ENCODE measurements at regions not wholly inside any gene's neighbourhood (a gene's known extent, or its start where the extent isn't known, plus 50 kb on each side); places are given as distances from the start of the nearest gene placed in this dataset.
"Not testable (repeated sequence)": the region's sequence is repeated elsewhere in the genome, so short reads cannot be mapped to it uniquely, and the experiment has no call there.

DNA sequence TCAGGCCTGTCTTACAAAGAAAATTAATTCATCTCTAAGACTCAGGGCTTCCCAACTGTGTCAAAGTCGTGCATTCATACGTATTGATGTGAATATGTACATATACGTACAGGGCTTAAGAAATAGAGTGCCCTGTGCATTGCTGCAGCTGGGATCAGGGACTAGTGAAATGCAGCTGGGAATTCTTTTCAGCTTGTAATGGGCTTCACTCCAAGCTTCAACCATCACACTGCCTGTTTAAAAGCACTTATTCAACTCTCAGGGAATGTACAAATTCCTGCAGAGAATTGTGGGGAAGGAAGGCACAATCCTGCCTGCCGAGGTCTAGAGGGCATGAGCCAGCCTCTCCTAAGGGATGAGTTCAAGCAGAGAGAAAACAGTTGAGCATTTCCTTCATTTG lies 59.6 kb upstream of the MAN2A1 start:
- DNase-seq, result no peak

DNA sequence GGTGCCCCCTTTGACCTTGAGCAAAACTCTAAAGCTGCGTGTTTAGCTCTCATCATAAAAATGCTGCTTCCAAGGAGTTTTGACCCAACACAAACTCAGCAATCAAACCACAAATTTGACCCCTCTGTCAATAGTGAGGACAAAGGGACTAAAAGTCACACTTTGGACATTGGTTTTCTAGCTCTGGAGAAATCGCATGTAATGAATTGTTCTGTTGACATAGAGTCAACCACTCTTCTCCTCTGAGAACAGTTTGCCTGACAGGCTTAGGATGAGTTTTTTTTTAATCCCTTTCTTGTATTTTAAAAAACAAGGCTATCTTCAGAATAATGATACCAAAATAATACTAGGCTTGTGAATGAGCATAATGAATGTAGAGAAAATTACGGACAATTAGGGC lies 61.1 kb upstream of the MAN2A1 start:
- DNase-seq, result no peak

DNA sequence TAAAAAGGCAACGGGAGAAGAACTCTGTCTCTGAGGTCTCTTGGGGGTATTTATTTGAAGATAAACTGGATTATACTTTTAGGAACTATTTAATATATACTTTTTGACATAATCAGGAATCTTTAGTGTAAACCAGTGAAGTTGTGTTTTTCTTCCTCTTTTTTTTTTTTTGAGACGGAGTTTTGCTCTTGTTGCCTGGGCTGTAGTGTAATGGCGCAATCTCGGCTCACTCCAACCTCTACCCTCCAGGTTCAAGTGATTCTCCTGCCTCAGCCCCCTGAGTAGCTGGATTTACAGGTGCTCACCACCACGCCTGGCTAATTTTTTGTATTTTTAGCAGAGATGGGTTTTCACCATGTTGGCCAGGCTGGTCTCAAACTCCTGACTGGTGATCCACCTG lies 68.5 kb upstream of the MAN2A1 start:
- DNase-seq, result not testable (repeated sequence)

DNA sequence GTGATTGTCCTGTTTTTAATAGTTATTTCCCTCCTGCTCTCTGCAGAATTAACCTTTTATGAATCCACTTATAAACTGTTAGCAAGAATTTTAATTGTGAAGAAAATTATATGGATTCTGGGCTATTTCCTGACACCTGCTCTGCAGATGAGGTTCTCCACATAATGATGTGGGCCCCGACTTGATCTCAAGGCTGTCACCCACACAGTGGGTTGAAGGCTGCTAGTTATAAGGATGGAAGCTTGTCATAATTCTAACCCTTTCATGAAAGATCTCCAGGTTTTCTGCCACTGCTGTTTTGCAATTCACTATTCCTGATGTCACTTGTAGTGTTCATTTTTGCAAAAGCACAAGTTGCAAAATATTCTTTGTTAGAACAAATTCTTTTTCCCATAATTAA lies 69.1 kb upstream of the MAN2A1 start:
- no peak for DNase-seq

DNA sequence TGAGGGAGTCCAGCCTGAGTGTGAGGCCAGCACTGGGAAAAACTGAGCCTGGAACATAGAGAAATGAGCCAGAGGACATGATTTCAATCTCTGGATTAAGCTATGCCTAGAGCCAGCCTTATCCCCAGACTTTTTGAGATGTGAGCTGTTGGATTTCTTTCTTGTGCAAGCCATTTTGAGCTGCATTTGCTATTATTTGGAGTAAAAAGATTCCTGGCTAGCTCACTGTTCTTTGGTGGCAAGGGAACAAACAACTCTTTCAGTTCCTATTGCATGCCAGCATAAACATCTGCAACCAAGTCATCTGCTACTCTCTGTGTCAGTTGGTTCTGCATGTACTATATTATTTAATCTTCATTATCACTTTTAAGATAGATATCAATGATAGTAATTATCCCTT lies 70.1 kb upstream of the MAN2A1 start:
- DNase-seq, result no peak

DNA sequence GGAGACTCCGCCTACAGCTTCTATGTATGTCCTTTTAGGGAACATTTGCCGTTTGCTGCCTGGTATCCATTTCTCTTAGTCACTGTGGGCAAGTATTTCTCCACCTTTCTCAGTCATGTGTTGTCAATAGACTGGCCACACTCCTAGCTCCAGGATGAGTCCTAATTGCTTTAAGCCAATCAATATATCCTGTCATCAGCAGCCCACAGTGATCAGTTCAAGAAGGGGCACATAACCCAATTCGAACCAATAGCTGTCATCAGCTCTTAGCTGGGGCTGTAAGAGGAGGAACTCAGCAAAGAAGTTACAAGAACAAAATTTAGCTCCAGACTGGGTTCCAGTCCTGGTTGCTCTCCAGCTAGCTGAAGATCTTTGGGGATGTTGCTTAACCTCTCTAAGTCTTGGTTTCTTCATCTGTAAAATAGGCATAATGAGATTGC lies 70.7 kb upstream of the MAN2A1 start:
- DNase-seq, result no peak

DNA sequence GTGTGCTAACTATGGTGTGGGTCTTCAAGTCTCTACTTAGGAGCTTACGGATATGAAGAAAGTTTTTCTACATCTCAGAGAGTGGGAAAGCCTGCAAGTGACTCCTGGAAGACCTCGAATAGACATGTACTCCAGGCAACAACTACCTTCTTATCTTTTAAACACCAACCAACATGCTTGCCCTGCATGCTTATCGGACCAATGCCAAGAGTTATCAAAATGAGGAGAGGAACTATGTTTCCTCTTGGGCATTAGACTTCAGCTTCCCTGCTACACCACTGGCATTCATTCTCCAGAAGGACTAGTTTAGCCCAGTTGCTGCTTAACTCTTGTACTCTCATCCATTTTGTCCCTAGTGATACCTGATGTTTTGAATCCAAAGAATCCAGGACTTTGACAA lies 74.7 kb upstream of the MAN2A1 start:
- no peak for DNase-seq

DNA sequence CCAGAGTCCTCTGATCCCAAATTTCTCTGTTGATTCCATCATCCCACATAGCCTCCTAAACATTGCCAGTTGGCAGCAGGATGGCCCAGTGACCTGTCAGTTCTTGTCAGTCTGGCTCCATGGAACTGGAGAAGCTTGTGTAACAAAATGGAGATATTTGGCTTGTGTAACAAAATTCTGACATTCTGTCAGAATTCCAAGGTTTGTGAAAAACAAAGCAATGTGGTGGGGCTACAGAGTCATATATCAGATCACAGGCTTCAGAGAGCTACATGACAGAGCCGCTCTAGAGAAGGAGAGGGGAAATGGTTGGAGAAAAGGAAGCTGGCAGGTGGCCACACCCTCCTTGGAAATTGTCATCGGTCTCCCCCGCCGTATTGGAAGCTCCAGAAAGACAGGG lies 75.4 kb upstream of the MAN2A1 start:
- no peak for DNase-seq

DNA sequence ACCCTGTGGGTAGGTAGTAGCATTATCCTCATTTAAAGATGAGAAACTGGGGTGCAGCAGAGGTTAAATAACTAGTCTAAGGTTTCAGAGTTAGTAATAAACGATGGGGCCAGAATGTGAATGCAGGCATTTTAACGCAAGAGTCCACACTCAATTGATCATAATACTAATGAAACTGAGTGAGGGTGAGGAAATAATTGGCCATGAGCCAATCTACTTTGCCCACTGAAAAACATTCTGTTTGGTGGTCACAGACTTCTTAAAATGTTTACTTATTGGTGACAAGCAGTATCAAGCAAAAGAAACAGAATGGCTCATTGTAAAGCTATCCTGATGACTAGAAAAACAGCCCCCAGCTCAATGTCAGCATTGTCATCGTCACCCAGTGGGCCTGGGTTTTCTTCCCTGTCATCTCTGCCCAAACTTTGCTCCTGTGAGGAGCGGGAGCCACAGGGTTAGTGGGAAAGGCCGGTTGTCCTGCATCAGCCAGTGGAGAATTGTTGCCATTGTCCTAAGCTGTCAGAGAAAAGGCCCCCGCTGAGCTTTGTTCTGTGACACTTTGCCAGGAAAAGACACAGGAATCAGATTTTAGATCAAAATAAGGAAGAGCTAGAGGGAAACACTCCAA lies 77.3 kb upstream of the MAN2A1 start:
- no peak for DNase-seq

DNA sequence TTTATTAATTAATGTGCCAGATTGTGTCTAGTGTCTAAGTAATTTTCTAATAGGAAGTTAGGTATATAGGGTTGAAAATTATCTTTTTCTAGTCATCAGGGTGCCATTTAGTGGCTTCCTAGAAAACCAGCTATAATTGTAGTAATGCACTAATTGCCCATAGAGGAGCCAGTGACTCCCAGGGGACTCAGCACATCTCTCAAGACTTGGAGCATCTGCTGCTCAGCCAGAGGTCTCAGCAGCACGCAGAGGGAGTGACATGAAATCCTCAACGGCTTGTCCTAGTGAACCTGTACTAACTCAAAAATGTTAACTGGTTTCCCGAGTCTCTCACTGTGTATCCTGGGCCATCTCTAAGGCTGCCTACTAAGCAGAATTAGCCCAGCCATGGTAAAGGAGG lies 78.2 kb upstream of the MAN2A1 start:
- no peak for DNase-seq

DNA sequence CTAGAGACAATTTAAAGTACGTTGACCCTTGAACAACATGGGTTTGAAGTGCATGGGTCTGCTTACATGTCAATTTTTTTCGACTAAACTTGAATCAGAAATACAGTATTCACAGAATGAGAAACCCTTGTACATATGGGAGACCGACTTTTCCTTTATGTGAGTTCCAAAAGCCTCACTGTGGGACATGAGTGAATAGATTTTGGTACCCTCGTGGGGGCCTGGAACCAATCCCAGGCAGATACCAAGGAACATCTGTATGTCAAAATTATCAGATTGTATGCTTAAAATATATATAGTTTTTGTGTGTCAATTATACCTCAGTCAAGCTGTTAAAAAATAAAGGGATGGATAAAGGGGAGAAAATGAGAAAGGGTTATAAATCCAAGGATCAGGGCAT lies 78.7 kb upstream of the MAN2A1 start:
- DNase-seq, result no peak

DNA sequence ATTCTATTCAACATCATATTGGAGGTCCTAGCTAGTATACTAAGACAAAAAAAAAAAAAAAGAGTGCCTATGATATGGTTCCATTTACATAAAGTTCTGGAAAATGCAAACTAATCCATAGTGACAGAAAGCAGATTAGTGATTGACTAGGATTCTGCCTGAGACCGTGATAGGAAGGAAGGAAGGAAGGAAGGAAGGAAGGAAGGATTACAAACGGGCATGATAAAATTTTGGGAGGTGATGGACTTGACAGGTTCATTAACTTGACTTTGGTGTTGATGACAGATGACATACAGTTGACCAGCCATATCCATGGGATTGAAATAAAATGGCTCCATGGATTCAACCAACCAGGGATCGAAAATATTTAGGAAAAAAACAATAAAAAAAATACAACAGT lies 79.1 kb upstream of the MAN2A1 start:
- DNase-seq, result no peak

DNA sequence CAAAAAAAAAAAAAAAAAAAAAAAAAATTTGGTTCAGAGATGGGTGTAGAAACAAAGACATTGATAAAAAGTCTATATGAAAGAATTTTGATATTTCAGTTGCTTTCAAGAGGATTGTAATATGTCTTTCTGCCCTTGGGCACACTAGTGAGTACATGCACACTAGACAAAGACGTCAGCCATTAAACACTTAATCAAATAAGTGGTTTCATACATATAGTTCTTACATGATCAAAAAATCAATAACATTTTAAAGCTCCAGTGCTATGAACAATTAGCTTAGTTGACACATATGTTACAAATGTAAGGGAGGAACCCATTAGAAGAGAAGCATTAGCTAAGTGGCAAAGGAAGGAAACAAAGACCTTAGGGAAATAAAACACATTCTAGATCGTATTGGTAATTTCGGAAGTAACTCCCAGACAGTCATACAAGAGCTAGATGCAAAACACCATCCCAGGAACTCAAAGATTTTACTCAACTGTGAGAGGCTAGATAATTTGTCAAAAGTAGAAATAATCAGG lies 84.5 kb upstream of the MAN2A1 start:
- DNase-seq, result no peak

DNA sequence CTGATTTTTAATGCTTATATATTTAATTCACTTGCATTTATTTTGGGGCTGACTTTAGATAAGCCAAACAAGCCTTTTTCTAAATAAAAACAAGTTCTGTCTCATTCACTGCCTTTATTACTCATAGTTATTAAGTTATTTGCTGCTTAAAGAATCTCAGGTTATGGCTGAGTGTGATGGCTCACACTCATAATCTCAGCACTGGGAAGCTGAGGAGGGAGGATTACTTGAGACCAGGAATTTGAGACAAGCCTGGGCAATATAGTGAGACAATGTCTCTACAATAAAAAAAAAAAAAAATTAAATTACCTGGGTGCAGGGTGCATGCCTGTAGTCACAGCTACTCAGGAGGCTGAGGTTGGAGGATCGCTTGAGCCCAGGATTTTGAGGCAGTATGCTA lies 85.0 kb upstream of the MAN2A1 start:
- no peak for DNase-seq

DNA sequence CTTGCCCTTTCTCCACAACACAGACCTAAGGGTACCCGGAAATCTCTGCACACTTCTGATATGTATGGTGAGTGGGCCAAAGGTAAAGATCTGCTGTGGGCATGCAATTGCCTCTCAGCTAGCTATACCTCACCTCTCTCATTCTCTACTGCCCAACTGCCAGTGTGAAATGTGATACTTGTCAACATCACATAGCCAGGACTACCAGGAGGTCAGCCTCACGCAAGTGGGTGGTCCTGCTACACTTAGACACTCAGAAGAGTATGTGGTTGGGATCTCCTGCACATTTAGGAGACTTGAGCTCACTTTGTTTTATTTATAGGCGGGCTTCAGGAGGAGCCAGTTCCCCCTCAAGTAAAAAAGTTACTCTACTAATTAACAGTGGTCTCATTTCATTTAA lies 88.0 kb upstream of the MAN2A1 start:
- no peak for DNase-seq

DNA sequence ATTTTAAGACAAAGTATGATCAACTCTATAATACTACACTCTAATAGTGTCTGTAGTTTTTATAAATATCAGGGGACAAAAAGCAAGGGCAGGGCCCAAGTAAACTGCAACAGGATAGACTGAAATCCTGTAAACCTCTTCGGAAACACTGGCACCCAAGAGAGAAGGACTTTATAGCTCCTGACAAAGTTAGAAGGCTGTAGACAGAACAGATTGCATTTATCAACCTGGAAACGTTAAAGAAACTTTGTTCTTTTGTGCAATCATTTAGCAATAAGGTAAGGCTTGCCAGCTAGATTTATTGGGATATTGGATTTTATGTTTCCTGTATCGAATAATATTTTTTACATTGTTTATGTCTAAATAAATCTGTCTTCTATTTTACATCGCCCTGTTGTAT lies 91.8 kb upstream of the MAN2A1 start:
- no peak for DNase-seq

DNA sequence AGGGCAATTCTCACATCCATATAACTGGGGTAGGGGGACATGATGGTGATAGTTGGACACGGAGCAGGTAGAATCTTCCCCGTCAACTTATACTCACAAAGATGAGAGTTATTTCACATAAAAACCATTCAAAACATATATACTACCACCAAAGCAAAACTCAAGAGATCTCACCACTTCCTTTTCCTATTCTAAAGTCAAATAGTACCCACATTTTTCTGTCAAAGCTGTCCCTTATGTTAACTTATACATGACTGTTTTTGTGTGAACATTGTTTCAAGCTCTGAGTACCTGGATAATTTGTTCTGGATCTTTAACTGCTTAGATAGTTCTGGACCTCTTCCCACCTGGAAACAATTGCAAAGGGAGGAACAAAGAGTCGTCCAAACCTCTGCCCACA lies 95.5 kb upstream of the MAN2A1 start:
- no peak for DNase-seq

DNA sequence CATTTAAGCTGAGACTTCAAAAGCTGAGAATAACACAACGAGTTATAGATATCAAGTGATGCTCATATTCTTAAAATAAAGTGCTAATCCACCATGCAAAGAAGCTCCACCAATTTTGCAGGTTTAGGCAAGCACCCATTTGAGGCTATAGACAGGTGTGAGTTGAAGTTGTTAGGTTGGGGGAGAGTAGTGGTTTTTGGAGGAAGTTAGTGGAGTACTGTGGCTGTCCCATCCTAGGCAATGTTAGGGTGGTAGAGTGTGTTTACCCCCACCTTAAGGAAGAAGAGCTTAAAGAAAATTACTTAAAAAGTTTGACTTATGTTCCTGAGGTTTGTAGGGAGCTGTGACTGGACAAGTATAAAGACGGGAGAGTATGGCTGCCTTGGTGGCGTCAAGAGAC lies 98.9 kb upstream of the MAN2A1 start:
- DNase-seq, result no peak

DNA sequence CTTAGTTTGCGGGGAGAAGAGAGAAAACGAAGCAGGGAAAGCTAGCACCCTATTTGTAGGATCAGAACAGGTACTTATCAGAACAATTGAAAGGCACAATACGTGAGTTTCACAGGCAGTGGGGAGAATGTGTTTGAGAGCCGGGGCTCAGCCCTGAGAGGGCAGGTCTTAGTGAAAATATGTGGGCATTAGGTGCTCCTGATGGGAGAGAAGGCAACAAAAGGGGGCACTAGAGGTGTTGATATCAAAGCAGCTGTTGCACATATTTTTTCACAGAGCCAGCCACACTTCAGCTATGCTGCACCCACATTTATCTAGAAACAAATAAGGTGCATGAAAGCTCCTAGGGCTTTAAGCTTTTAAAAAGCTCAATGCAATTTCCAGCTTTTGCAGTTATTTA lies 99.7 kb upstream of the MAN2A1 start:
- DNase-seq, result no peak

DNA sequence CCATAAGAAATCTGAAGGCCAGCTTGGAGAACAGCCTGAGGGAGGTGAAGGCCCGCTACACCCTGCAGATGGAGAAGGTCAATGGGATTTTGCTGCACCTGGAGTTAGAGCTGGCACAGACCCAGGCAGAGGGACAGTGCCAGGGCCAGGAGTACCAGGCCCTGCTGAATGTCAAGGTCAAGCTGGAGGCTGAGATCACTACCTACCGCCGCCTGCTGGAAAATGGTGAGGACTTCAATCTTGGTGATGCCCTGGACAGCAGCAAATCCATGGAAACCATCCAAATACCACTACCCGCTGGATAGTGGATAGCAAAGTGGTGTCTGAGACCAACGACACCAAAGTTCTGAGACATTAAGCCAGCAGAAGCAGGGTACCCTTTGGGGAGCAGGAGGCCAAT lies 100.5 kb upstream of the MAN2A1 start:
- DNase-seq, result no peak

DNA sequence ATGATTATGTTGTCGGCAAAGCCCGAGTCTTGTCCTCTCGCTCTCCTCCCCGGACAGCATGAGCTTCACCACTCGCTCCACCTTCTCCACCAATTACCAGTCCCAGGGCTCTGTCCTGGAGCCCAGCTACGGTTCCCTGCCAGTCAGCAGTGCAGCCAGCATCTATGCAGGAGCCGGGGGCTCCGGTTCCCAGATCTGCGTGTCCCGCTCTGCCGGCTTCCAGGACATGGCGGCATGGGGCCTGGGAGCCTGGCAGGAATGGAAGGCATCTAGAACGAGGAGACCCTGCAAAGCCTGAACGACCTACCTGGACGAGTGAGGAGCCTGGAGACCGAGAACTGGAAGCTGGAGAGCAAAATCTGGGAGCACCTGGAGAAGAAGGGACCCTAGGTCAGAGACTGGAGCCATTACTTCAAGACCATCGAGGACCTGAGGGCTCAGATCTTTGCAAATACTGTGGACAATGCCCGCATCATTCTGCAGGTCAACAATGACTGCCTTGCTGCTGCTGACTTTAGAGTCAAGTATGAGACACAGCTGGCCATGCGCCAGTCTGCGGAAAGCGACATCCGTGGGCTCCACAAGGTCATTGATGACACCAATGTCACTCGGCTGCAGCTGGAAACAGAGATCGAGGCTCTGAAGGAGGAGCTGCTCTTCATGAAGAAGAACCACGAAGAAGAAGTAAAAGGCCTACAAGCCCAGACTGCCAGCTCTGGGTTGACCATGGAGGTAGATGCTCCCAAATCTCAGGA lies 101.3 kb upstream of the MAN2A1 start:
- DNase-seq, result no peak

DNA sequence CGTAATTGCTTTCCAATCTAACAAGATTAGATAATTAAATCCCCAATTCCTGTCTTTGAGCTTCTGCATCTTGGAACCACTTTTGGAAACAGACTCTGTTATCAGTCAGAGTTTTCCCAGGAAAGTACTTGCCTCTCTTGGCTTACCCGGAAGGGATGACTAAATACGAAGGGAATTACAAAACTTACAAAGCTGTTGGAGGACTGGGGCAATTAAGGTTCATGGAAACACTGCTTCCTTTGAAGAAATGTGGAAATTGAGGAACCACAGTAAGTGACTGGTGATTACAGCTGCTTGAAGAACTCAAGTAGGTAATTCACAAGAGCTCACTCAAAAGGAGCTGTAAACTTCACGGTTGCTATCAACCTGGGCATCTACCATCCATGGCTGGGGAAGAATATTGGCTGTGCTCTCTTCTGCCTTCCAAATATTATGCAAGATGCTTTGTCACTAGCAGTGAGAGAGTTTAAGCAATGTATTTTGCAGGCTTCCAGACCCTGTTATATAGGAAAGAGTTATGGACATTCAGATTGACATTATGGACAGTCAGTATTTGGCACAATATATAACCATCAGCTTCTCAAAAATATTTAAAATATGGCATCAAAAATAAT lies 104.6 kb upstream of the MAN2A1 start:
- DNase-seq, result no peak

DNA sequence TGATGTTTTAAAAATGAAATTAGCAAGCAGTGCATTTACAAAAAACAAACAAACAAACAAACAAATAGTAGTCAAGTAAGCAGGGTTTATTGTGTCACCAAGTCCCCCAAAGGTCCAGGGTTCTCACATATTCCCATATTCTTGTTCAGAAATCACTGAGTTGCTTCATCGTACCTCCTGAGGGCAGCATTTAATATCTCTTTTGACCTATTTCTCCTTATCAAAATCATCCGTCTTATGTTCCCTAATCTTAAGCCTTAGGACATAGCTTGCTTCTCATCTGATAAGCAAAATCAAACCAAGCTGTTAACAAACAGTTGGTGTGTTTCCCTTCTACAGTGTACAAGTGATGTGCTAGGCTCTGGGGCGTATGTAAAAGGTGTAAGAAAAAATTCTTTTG lies 109.5 kb upstream of the MAN2A1 start:
- no peak for DNase-seq

DNA sequence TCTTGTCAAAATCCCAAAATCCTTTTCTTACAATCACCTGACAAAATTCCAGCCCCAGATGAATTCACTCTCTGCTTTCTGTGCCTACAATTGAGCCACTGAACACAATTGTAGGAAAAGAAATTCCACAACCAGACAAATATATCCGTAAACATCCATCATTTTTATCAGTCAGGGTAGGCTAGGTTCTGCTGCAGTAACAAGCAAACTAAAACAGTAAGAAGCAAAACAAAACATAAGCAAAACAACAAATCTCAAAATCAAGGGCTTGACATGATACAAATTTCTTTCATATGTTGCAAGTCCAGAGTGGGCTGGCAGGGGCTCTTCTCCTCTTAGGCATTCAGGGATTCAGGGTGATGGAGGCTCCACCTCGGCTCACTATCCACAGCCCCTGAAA lies 114.2 kb upstream of the MAN2A1 start:
- DNase-seq, result no peak

Measured in NK-92 treated with Interleukin-12 subunit alpha and Interleukin-12 subunit beta, amount 100 ng/mL, for 24 hours (cell line).